A549 (cell line): ENCODE measurements at regions not wholly inside any gene's neighbourhood (a gene's known extent, or its start where the extent isn't known, plus 50 kb on each side); places are given as distances from the start of the nearest gene placed in this dataset.

Experiments
- ATAC-seq, 2 experiments: fragments of 200-7000 bp in 1 of 2; fragments of >200 bp in 1 of 2; cut with Nextera tagmentation in 1 of 2; cut with Tn5 transposase in 1 of 2; 3 replicates each; pipeline versions ENCODE4 v1.8.0 to v1.9.1; 2018 to 2020; ENCODE audit warnings: mild to moderate bottlenecking in 1 of 2, moderate library complexity in 1 of 2
- CTCF ChIA-PET: fragments of 300-600 bp; sonication (Branson Sonifier 250); formaldehyde crosslinking; extraction: SDS; loops from one replicate; lab custom pipeline; 2021; ENCODE audit warnings: antibody characterized with exemption, inconsistent platforms; lab: Yijun Ruan, JAX
- POLR2A ChIA-PET: fragments of 350-600 bp; formaldehyde crosslinking; extraction: SDS; loops from one replicate; lab custom pipeline; 2021; ENCODE audit warnings: antibody characterized with exemption, inconsistent platforms; lab: Yijun Ruan, JAX
- DNase-seq, 2 experiments: peaks; one replicate each; pipeline versions ENCODE4 v3.0.0 to v3.0.0-alpha.2; 2011 to 2016; ENCODE audit warnings: low read depth in 1 of 2, low spot score in 1 of 2
- FAIRE-seq: peaks from 2 replicates; lab custom pipeline; 2011; peaks lifted over from hg19 to GRCh38; lab: Jason Lieb, UNC
- H3K27ac ChIP-seq, 2 experiments: fragments of >200 bp; sonication (Bioruptor Twin); formaldehyde crosslinking; 3 replicates each; pipeline ENCODE4 v1.5.1; 2016 to 2017
- H3K4me1 ChIP-seq: fragments of >200 bp; sonication (Bioruptor Twin); formaldehyde crosslinking; 3 replicates; pipeline ENCODE4 v1.6.1; 2016
- H3K4me2 ChIP-seq: fragments of >200 bp; sonication (Bioruptor Twin); formaldehyde crosslinking; 3 replicates; pipeline ENCODE4 v1.6.1; 2016
- H3K4me3 ChIP-seq: fragments of >200 bp; sonication (Bioruptor Twin); formaldehyde crosslinking; 3 replicates; pipeline ENCODE4 v1.5.1; 2016
- H3K9me3 ChIP-seq: fragments of >200 bp; sonication (Bioruptor Twin); formaldehyde crosslinking; 3 replicates; pipeline ENCODE4 v1.6.1; 2016
- ATOH8 ChIP-seq: fragments of 250-450 bp; sonication (Bioruptor Pico); IDR thresholded peaks from 2 replicates; pipeline ENCODE4 v1.5.0; 2020; ENCODE audit warnings: low read depth, mild to moderate bottlenecking, moderate library complexity
- BCL3 ChIP-seq: fragments of >200 bp; sonication (Bioruptor Twin); formaldehyde crosslinking; IDR thresholded peaks from 3 replicates; pipeline ENCODE4 v1.6.1; 2016
- CTCF ChIP-seq: fragments of >200 bp; sonication (Bioruptor Twin); formaldehyde crosslinking; IDR thresholded peaks from 3 replicates; pipeline ENCODE4 v1.5.1; 2016
- EHMT2 ChIP-seq: fragments of 200-600 bp; sonication (generic); IDR thresholded peaks from 2 replicates; pipeline ENCODE4 v1.6.1; 2016; ENCODE audit warnings: antibody characterized with exemption, low read depth, mild to moderate bottlenecking, moderate library complexity
- EP300 ChIP-seq, 2 experiments: fragments of >200 bp; sonication (Bioruptor Twin); formaldehyde crosslinking; IDR thresholded peaks; 2 replicates in 1 of 2; 3 replicates in 1 of 2; pipeline ENCODE4 v1.6.1; 2016 to 2017
- ESRRA ChIP-seq: fragments of 150-350 bp; IDR thresholded peaks from 2 replicates; pipeline ENCODE4 v1.6.1; 2014; ENCODE audit warnings: mild to moderate bottlenecking, low read length, borderline replicate concordance
- FOSB ChIP-seq: fragments of 250-450 bp; sonication (Bioruptor Pico); IDR thresholded peaks from 2 replicates; pipeline ENCODE4 v1.5.0; 2020; ENCODE audit warnings: mild to moderate bottlenecking, moderate library complexity
- FOSL2 ChIP-seq, 2 experiments: fragments of 450-650 bp in 1 of 2; fragments of >200 bp in 1 of 2; sonication (Bioruptor Twin) in 1 of 2; formaldehyde crosslinking; IDR thresholded peaks; 2 replicates each; pipeline versions ENCODE4 v1.5.0 to v1.6.1; 2016 to 2020; ENCODE audit warnings: mild to moderate bottlenecking in 1 of 2, moderate library complexity in 1 of 2
- FOXS1 ChIP-seq: fragments of 250-450 bp; sonication (Bioruptor Pico); IDR thresholded peaks from 2 replicates; pipeline ENCODE4 v1.5.0; 2020; ENCODE audit warnings: mild to moderate bottlenecking, moderate library complexity
- HDAC2 ChIP-seq: fragments of 200-600 bp; sonication (generic); IDR thresholded peaks from 2 replicates; pipeline ENCODE4 v1.6.1; 2016
- HEYL ChIP-seq: fragments of 250-450 bp; sonication (Bioruptor Pico); IDR thresholded peaks from 2 replicates; pipeline ENCODE4 v1.8.0; 2021; ENCODE audit warnings: mild to moderate bottlenecking, moderate library complexity
- HOXB5 ChIP-seq: fragments of 250-450 bp; sonication (Bioruptor Pico); IDR thresholded peaks from 2 replicates; pipeline ENCODE4 v1.5.0; 2020; ENCODE audit warnings: mild to moderate bottlenecking, moderate library complexity
- JUN ChIP-seq, 2 experiments: fragments of >200 bp; sonication (Bioruptor Twin); formaldehyde crosslinking; IDR thresholded peaks; 2 replicates in 1 of 2; 3 replicates in 1 of 2; pipeline ENCODE4 v1.6.1; 2016 to 2017
- JUNB ChIP-seq: fragments of >200 bp; sonication (Bioruptor Twin); formaldehyde crosslinking; IDR thresholded peaks from 2 replicates; pipeline ENCODE4 v1.6.1; 2016
- KDM5A ChIP-seq: fragments of 200-600 bp; sonication (generic); IDR thresholded peaks from 2 replicates; pipeline ENCODE4 v1.6.1; 2016; ENCODE audit warnings: antibody characterized with exemption, mild to moderate bottlenecking
- MYC ChIP-seq: IDR thresholded peaks from 2 replicates; pipeline ENCODE4 v1.6.1; 2012; ENCODE audit warnings: mild to moderate bottlenecking, inconsistent platforms, low read length, improper control_type of control experiment, borderline replicate concordance
- NFE2L2 ChIP-seq: fragments of 150-350 bp; conservative IDR thresholded peaks from 2 replicates; pipeline ENCODE4 v1.6.1; 2014; ENCODE audit warnings: low read length
- NR3C1 ChIP-seq: fragments of >200 bp; sonication (Bioruptor Twin); formaldehyde crosslinking; IDR thresholded peaks from 3 replicates; pipeline ENCODE4 v1.6.1; 2017
- POLR2A ChIP-seq: IDR thresholded peaks from 2 replicates; pipeline ENCODE4 v1.6.1; 2012; ENCODE audit warnings: mild to moderate bottlenecking, low read length
- RARB ChIP-seq: fragments of 250-450 bp; sonication (Bioruptor Pico); IDR thresholded peaks from 2 replicates; pipeline ENCODE4 v1.8.0; 2021; ENCODE audit warnings: mild to moderate bottlenecking, moderate library complexity
- RFX5 ChIP-seq: fragments of 450-650 bp; IDR thresholded peaks from 2 replicates; pipeline ENCODE4 v1.7.1; 2014; ENCODE audit warnings: antibody characterized with exemption, mild to moderate bottlenecking, moderate library complexity
- RNF2 ChIP-seq: fragments of 200-600 bp; sonication (generic); IDR thresholded peaks from 2 replicates; pipeline ENCODE4 v1.6.1; 2016; ENCODE audit warnings: low read depth, mild to moderate bottlenecking, antibody characterized with exemption, moderate library complexity, borderline replicate concordance
- TFCP2L1 ChIP-seq: fragments of 250-450 bp; sonication (Bioruptor Pico); IDR thresholded peaks from 2 replicates; pipeline ENCODE4 v1.5.0; 2021; ENCODE audit warnings: mild to moderate bottlenecking
- TP53 ChIP-seq: fragments of 250-450 bp; sonication (Bioruptor Pico); IDR thresholded peaks from 2 replicates; pipeline ENCODE4 v1.5.0; 2021; ENCODE audit warnings: mild to moderate bottlenecking, moderate library complexity
- WGBS: methylation state at CpG from one replicate; pipeline ENCODE4 v1.1.6; 2017; ENCODE audit errors: missing lambda C conversion rate; 5-methylcytosine and 5-hydroxymethylcytosine counted together

- no peak overlapping the region for H3K4me3 ChIP-seq
- no peak overlapping the region for H3K27ac ChIP-seq
- no peak for ATAC-seq
- H3K4me2 ChIP-seq, result no peak overlapping the region
- ChIA-PET POLR2A (no interaction called here), CTCF (no interaction called here)
- 36% methylated on average over 2 of the region's 9 CpGs for WGBS
- H3K9me3 ChIP-seq, result no peaks in the 10 kb centered on the region
- H3K4me1 ChIP-seq, result no peaks in the 10 kb centered on the region
- FAIRE-seq, result no peak
- DNase-seq, result no peak
- TF ChIP-seq MYC (no peak), FOSB (no peak), HOXB5 (CRISPR knock-in tag) (no peak), NR3C1 (no peak), FOSL2 (IDR thresholded peaks at IDR 0.05) (no peak), FOSL2 (CRISPR knock-in tag; IDR thresholded peaks at IDR 0.05) (no peak), POLR2A (no peak), JUN (IDR thresholded peaks at IDR 0.05) (no peak), JUNB (no peak), TFCP2L1 (CRISPR knock-in tag) (no peak), NFE2L2 (no peak), TP53 (CRISPR knock-in tag) (no peak), HDAC2 (no peak), RFX5 (no peak), HEYL (CRISPR knock-in tag) (no peak), KDM5A (no peak), EP300 (IDR thresholded peaks at IDR 0.05) (no peak), ATOH8 (CRISPR knock-in tag) (no peak), CTCF (no peak)
These were observed 1535.8 kb downstream of the TSPY10 start for GRCh38 chrY:11063486-11063885.

GRCh38 chrY:11063960-11064359, 1536.3 kb downstream of the TSPY10 start:
- Histone ChIP-seq H3K9me3 (no peaks in the 10 kb centered on the region), H3K4me2 (no peak overlapping the region), H3K27ac (no peak overlapping the region), H3K4me1 (no peaks in the 10 kb centered on the region), H3K4me3 (no peak overlapping the region)
- DNase-seq, result no peak
- ChIA-PET CTCF (no interaction called here), POLR2A (no interaction called here)
- FAIRE-seq, result no peak
- no peak for ATAC-seq
- WGBS, result 0% methylated on average over 1 of the region's 2 CpGs
- TF ChIP-seq HDAC2, result no peak
- no peak for TF ChIP-seq CTCF
- TF ChIP-seq RNF2, result no peak
- no peak for TF ChIP-seq BCL3
- TF ChIP-seq ESRRA, result no peak
- no peak for TF ChIP-seq FOXS1 (CRISPR knock-in tag)
- no peak for TF ChIP-seq RARB (CRISPR knock-in tag)
- TF ChIP-seq EHMT2, result no peak
- TF ChIP-seq, all 56 proteins: peak for 0
